ENCODE measurements at regions not wholly inside any gene's neighbourhood (a gene's known extent, or its start where the extent isn't known, plus 50 kb on each side); places are given as distances from the start of the nearest gene placed in this dataset.

- H3K4me3 ChIP-seq (ENCODE audit: low read depth, low read length): no peak overlapping the region
- TF ChIP-seq MAX (IDR thresholded peaks at IDR 0.05; ENCODE audit: low read depth, low read length): no peak
- TF ChIP-seq POLR2A (IDR thresholded peaks at IDR 0.05; ENCODE audit: extremely low read depth, insufficient read length): no peak
- TF ChIP-seq CTCF (IDR thresholded peaks at IDR 0.05; ENCODE audit: low read depth, low read length): no peak
- DNase-seq (ENCODE audit: low read depth): no peak
Measured at GRCh38 chr2:64704161-64704560, 50.4 kb upstream of the SERTAD2 start.

- DNase-seq (ENCODE audit: low read depth): no peak
- no peak overlapping the region for H3K4me3 ChIP-seq (ENCODE audit: low read depth, low read length)
- TF ChIP-seq MAX (IDR thresholded peaks at IDR 0.05; ENCODE audit: low read depth, low read length) (no peak), CTCF (IDR thresholded peaks at IDR 0.05; ENCODE audit: low read depth, low read length) (no peak), POLR2A (IDR thresholded peaks at IDR 0.05; ENCODE audit: extremely low read depth, insufficient read length) (no peak), MYC (IDR thresholded peaks at IDR 0.05; ENCODE audit: low read depth, low read length) (no peak)
Measured at GRCh38 chr2:64704996-64705395, 51.3 kb upstream of the SERTAD2 start.

GRCh38 chr2:64707276-64707675 lies 53.6 kb upstream of the SERTAD2 start:
- no peak for DNase-seq (ENCODE audit: low read depth)
- no peak overlapping the region for H3K4me3 ChIP-seq (ENCODE audit: low read depth, low read length)
- TF ChIP-seq CTCF (IDR thresholded peaks at IDR 0.05; ENCODE audit: low read depth, low read length) (no peak), MYC (IDR thresholded peaks at IDR 0.05; ENCODE audit: low read depth, low read length) (no peak), MAX (IDR thresholded peaks at IDR 0.05; ENCODE audit: low read depth, low read length) (no peak), POLR2A (IDR thresholded peaks at IDR 0.05; ENCODE audit: extremely low read depth, insufficient read length) (no peak)

GRCh38 chr2:64708829-64709228 lies 55.1 kb upstream of the SERTAD2 start:
- no peak overlapping the region for H3K4me3 ChIP-seq (ENCODE audit: low read depth, low read length)

GRCh38 chr2:64711252-64711800 lies 57.6 kb upstream of the SERTAD2 start:
- DNase-seq (ENCODE audit: low read depth): no peak
- TF ChIP-seq POLR2A (IDR thresholded peaks at IDR 0.05; ENCODE audit: extremely low read depth, insufficient read length): no peak
- no peak for TF ChIP-seq MAX (IDR thresholded peaks at IDR 0.05; ENCODE audit: low read depth, low read length)
- TF ChIP-seq CTCF (IDR thresholded peaks at IDR 0.05; ENCODE audit: low read depth, low read length): no peak
- TF ChIP-seq MYC (IDR thresholded peaks at IDR 0.05; ENCODE audit: low read depth, low read length): no peak
- no peak overlapping the region for H3K4me3 ChIP-seq (ENCODE audit: low read depth, low read length)

More at GRCh38 chr2:64708829-64709228, 55.1 kb upstream of the SERTAD2 start:
- TF ChIP-seq POLR2A (IDR thresholded peaks at IDR 0.05; ENCODE audit: extremely low read depth, insufficient read length) (no peak), MAX (IDR thresholded peaks at IDR 0.05; ENCODE audit: low read depth, low read length) (no peak), CTCF (IDR thresholded peaks at IDR 0.05; ENCODE audit: low read depth, low read length) (no peak), MYC (IDR thresholded peaks at IDR 0.05; ENCODE audit: low read depth, low read length) (no peak)
- DNase-seq (ENCODE audit: low read depth): no peak

All from NB4 (cell line).